ENCODE measurements at regions not wholly inside any gene's neighbourhood (a gene's known extent, or its start where the extent isn't known, plus 50 kb on each side); places are given as distances from the start of the nearest gene placed in this dataset.

GRCh38 chr2:57979158-57979557 lies 67.4 kb upstream of the VRK2 start:
- no peak for DNase-seq

- peak; percentile 31 to 52 (median 50) for DNase-seq
Measured at GRCh38 chr2:57981083-57981768, 65.4 kb upstream of the VRK2 start.

GRCh38 chr2:57987835-57988573 lies 58.6 kb upstream of the VRK2 start:
- no peak for DNase-seq

GRCh38 chr2:57990118-57990725 lies 56.4 kb upstream of the VRK2 start:
- DNase-seq, result no peak

Data from suppressor macrophage treated with lipopolysaccharide for 1 hour (primary cell).